ENCODE measurements at regions not wholly inside any gene's neighbourhood (a gene's known extent, or its start where the extent isn't known, plus 50 kb on each side); places are given as distances from the start of the nearest gene placed in this dataset.

DNA sequence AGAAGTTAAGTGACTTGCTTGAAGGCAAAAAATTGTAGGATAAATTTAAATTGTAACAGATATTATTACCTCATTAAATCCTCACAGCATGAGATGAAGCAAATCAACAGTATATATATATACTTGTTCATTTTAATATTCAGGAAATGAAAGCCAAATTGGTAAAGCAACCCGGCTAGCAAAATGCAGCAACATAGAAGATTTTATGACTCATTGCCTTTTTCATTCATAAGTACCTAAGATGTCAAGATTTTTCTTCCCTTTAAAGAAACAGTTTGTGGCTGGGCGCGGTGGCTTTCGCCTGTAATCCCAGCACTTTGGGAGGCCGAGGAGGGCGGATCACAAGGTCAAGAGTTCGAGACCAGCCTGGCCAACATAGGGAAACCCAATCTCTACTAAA is 190.5 kb upstream of the NRIP1 start:
- Histone ChIP-seq H3K9me1 (ENCODE audit: control insufficient read depth, insufficient read depth, low read length) (no peaks in the 10 kb centered on the region), H3K9me3 (replicated peaks; ENCODE audit: control insufficient read depth, insufficient read depth, low read depth, low read length) (no peaks in the 10 kb centered on the region), H2AFZ (ENCODE audit: low read depth, low read length) (no peak overlapping the region), H3K4me3 (no peak overlapping the region), H3K36me3 (ENCODE audit: control insufficient read depth, insufficient read depth, low read length) (no peaks in the 10 kb centered on the region), H3K79me2 (ENCODE audit: control insufficient read depth, insufficient read depth, low read length) (no peaks in the 10 kb centered on the region), H4K20me1 (replicated peaks; ENCODE audit: control insufficient read depth, insufficient read depth, low read length) (no peaks in the 10 kb centered on the region), H3K27me3 (ENCODE audit: control insufficient read depth in 2 of 2, insufficient read depth in 2 of 2, low read length in 2 of 2) (no peaks in the 10 kb centered on the region), H3K9ac (ENCODE audit: insufficient read depth in 1 of 2, low read depth in 2 of 2, low read length in 2 of 2) (no peak overlapping the region), H3K27ac (ENCODE audit: extremely low read depth, low read depth, low read length) (no peak overlapping the region), H3K4me2 (ENCODE audit: insufficient read depth, low read length) (no peak overlapping the region), H3K4me1 (replicated peaks in 1 of 2; ENCODE audit: control insufficient read depth in 2 of 2, insufficient read depth in 2 of 2, low read length in 2 of 2) (peaks cover 0 to 3% of the 10 kb centered on the region in 2 experiments; a peak in 1 of 5 replicates)
- FAIRE-seq (no peak), ATAC-seq (no peak), DNase-seq (ENCODE audit: extremely low read depth in 1 of 4, low spot score in 3 of 4) (no peak)
- WGBS (ENCODE audit: insufficient coverage, low coverage, missing lambda C conversion rate): 43% methylated on average over 7 of the region's 7 CpGs
- intact Hi-C loops (cut with micrococcal nuclease): no loop called here
- BruUV-seq (replicated peaks): no TSS peak
- no peak for TF ChIP-seq BHLHE40 (IDR thresholded peaks at IDR 0.05; ENCODE audit: low read length)
- no peak for TF ChIP-seq ZNF436 (CRISPR knock-in tag; IDR thresholded peaks at IDR 0.05)
- no peak for TF ChIP-seq GATA2 (CRISPR knock-in tag; IDR thresholded peaks at IDR 0.05)
- TF ChIP-seq RFX1 (IDR thresholded peaks at IDR 0.05): no peak
- no peak for TF ChIP-seq NR2C1 (IDR thresholded peaks at IDR 0.05)
- TF ChIP-seq NR2C1 (tag; IDR thresholded peaks at IDR 0.05): no peak
- TF ChIP-seq ZNF695 (CRISPR knock-in tag; IDR thresholded peaks at IDR 0.05): no peak
- no peak for TF ChIP-seq SMAD2 (IDR thresholded peaks at IDR 0.05; ENCODE audit: low read depth, low read length)
- TF ChIP-seq NUFIP1 (IDR thresholded peaks at IDR 0.05; ENCODE audit: partially characterized antibody): no peak
- TF ChIP-seq EP400 (IDR thresholded peaks at IDR 0.05): no peak
- no peak for TF ChIP-seq GTF2B (IDR thresholded peaks at IDR 0.05; ENCODE audit: extremely low read depth, insufficient read length)
- CTCF ChIA-PET (ENCODE audit: low intra/inter-chr PET ratio): no interaction called here
- POLR2A ChIA-PET: interaction anchor here (0.8 kb wide), 1 partner anchor 9 kb away, joined by 3 read pairs; no protein-coding TSS in a partner anchor
- in situ Hi-C loops (cut with MboI): no loop called here
